GM18858 (cell line): ENCODE measurements at regions not wholly inside any gene's neighbourhood (a gene's known extent, or its start where the extent isn't known, plus 50 kb on each side); places are given as distances from the start of the nearest gene placed in this dataset.
"Not testable (repeated sequence)": the region's sequence is repeated elsewhere in the genome, so short reads cannot be mapped to it uniquely, and the experiment has no call there.

Experiments used
- ATAC-seq: cut with Tn5 transposase; IDR thresholded peaks from one replicate; pipeline ENCODE4 v1.9.1; 2021; ENCODE audit not compliant: unreplicated experiment

- no peak for ATAC-seq
These were observed 1893.2 kb downstream of the PCDH9 start for GRCh38 chr13:65336916-65337315.

GRCh38 chr13:65336087-65336749, 1893.9 kb downstream of the PCDH9 start:
- ATAC-seq: no peak

DNA sequence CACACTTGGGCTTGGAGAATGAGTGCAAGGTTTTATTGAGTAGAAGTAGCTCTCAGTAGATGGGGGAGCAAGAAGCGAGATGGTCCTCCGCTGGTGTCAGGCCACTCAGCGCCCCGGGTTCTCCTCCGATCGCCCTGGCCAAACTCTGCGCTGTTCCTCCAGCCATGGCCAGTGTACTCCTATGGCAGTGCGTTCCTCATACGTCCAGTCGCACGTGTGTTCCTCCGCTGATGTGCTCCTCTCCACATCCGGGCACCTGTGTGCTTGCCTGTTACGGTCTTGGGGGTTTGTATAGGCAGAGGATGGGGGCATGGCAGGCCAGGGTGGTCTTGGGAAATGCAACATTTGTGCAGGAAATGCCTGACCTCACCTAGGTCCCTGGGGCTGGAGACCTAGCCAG, 1899.4 kb downstream of the PCDH9 start:
- ATAC-seq: no peak

DNA sequence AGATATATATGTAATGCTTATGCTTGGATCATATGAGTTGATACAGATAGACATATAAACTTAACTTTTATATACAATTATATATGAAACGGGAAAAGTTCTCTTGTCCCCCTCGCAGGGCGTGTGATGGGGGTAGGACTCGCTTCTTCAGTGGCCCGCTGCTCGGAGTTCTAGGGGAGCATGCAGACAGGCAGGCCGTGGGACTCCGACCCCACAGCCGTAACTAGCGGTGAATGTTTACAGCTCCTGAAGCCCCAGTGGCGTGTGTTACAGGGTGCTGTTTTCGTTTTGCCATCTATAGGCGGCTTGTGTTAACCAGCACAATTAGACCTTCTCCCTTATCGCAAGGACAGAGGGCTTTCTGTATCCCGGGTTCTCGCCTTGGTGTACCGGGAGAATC, 1899.8 kb downstream of the PCDH9 start:
- no peak for ATAC-seq

DNA sequence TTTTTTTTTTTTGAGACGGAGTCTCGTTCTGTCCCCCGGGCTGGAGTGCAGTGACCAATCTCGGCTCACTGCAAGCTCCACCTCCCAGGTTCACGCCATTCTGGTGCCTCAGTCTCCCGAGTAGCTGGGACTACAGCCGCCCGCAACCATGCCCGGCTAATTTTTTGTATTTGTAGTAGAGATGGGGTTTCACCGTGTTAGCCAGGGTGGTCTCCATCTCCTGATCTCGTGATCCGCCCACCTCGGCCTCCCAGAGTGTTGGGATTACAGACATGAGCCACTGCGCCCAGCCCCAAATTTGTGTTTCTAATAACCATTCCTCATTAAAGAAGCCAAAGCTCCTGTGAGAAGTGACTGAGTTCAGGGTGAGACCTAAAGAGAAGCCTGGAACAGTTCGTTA, 1906.9 kb downstream of the PCDH9 start:
- not testable (repeated sequence) for ATAC-seq

- ATAC-seq: not testable (repeated sequence)
These were observed 1908.7 kb downstream of the PCDH9 start for GRCh38 chr13:65321423-65321822.

GRCh38 chr13:65314008-65314407, 1916.1 kb downstream of the PCDH9 start:
- ATAC-seq: no peak

GRCh38 chr13:65310663-65311328, 1919.3 kb downstream of the PCDH9 start:
- no peak for ATAC-seq

GRCh38 chr13:65309906-65310305, 1920.2 kb downstream of the PCDH9 start:
- no peak for ATAC-seq

DNA sequence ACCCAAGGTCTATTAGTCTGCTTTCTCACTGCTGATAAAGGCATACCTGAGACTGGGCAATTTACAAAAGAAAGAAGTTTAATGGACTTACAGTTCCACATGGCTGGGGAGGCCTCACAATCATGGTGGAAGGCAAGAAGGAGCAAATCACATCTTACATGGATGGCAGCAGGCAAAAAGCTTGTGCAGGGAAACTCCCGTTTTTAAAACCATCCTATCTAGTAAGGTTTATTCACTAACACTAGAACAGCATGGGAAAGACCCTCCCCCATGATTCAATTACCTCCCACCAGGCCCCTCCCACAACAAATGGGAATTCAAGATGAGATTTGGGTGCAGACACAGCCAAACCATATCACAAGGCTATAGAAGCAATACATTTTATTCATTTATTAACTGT, 1921.4 kb downstream of the PCDH9 start:
- not testable (repeated sequence) for ATAC-seq

DNA sequence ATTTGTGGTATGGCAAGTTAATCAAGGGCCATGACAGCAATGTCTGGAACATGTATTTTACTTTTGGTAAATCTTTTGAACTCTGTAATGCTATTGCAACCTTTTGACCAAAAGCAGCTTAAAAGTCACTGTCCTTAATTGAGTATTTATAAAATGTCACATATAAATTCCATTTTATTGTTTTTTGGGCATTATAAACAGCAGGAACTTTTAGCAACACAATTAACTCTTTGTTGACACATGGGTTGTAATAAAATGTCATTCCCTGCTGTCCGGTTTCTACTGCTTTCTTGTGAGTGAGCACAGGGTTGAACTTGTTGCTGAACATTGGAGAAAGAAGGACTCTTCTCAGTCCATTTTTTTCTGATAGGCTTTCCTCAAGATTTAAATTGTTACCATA, 1923.1 kb downstream of the PCDH9 start:
- ATAC-seq: no peak

DNA sequence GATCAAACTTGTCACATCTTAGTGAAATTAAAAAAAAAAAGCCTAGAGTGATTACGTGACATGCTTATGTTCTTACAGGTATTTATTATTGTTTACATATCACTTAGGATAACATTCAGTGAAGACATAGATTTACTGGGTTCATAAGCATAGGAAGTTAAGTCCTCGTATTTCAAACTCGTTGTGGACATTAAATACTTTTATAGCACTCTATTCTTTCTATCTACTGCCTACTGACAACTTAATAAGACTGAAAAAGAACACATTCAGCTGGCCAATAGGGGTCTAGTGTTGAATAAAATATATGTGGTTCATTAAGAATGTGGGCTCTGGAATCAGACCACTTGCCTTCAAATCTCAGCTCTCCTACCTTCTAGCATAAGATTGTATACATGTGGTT, 1927.4 kb downstream of the PCDH9 start:
- ATAC-seq: no peak

DNA sequence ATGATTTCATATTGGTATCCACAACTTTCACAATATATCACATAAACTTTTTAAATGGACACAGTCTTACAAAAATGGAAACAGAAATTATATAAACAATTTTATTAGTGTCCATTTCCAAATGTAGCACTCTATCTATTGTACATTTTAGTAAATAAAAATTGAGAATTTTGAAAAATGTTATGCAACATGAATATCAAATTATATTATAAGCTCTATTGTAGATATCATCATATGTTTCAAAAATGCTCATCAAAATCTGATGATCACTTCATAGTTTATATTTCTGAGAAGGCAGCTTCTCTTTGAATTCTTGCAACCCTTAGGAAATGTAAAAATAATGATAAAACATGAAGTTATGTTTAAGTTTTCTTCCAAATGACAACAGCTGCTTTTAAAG, 1928.6 kb downstream of the PCDH9 start:
- no peak for ATAC-seq

- no peak for ATAC-seq
These were observed 1929.9 kb downstream of the PCDH9 start for GRCh38 chr13:65300220-65300619.

- no peak for ATAC-seq
These were observed 1936.5 kb downstream of the PCDH9 start for GRCh38 chr13:65293530-65294198.

DNA sequence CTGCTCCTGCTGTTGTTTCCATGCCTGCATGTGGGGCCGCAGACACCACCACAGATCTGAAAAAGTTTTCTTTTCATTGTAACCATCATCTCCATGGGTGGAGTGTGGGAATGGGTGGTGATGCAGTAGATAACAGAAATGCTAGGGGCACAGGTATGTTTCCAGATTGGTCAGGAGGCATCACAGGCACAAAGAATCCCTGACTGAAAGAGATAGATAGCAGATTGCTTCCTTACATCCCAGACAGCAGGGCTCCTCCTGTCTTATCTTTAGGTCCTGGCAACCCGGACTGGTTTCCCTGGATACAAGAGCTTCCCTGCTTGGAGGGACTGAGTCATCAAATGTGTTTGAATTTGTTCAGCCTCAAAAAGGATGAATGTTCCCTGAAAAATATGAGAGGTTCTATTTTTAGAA, 1937.6 kb downstream of the PCDH9 start:
- no peak for ATAC-seq

- no peak for ATAC-seq
These were observed 1942.7 kb downstream of the PCDH9 start for GRCh38 chr13:65287405-65287804.

GRCh38 chr13:65275838-65276630, 1954.1 kb downstream of the PCDH9 start:
- no peak for ATAC-seq

GRCh38 chr13:65275108-65275507, 1955.0 kb downstream of the PCDH9 start:
- no peak for ATAC-seq

DNA sequence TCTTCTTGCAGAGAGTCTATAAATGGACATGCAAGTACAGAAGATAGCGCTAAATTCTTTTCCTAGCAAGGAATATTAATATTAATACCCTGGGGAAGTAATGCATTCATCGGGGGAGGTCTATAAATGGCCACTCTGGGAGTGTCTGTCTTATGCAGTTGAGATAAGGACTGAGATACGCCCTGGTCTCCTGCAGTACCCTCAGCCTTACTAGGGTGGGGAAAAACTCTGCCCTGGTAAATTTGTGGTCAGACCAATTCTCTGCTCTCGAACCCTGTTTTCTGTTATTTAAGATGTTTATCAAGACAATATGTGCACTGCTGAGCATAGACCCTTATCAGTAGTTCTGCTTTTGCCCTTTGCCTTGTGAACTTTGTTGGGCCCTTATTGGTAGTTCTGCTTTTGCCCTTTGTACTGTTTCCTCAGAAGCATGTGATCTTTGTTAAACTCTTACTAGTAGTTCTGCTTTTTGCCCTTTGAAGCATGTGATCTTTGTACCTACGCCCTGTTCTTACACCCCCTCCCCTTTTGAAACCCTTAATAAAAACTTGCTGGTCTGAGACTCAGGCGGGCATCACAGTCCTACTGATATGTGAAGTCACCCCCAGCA, 1956.2 kb downstream of the PCDH9 start:
- ATAC-seq: not testable (repeated sequence)

GRCh38 chr13:65268009-65268408, 1962.1 kb downstream of the PCDH9 start:
- no peak for ATAC-seq
